Endothelial cell of umbilical vein (primary cell): ENCODE measurements at regions not wholly inside any gene's neighbourhood (a gene's known extent, or its start where the extent isn't known, plus 50 kb on each side); places are given as distances from the start of the nearest gene placed in this dataset.

Source experiments
- BruUV-seq: library from RNA; stranded (reverse); fragments of 400-500 nt; replicated peaks from 2 replicates; lab custom pipeline; 2021; lab: Mats Ljungman, UMichigan
- CTCF ChIA-PET: fragments of 300-600, 350-600 bp; sonication (Branson Sonifier 250); formaldehyde crosslinking; loops from one replicate; lab custom pipeline; 2021; ENCODE audit warnings: antibody characterized with exemption, inconsistent platforms; lab: Charles Lee
- POLR2A ChIA-PET: fragments of 300-600, 350-600 bp; sonication (Branson Sonifier 250); formaldehyde crosslinking; loops from one replicate; lab custom pipeline; 2021; ENCODE audit warnings: antibody characterized with exemption, inconsistent platforms; lab: Charles Lee
- DNase-seq: peaks from one replicate; pipeline ENCODE4 v3.0.0-alpha.2; 2011; ENCODE audit warnings: low read depth, low spot score
- FAIRE-seq: peaks from 2 replicates; lab custom pipeline; 2011; peaks lifted over from hg19 to GRCh38; lab: Jason Lieb, UNC
- H2AFZ ChIP-seq: 2 replicates; pipeline ENCODE4 v1.6.0; 2012; ENCODE audit warnings: low read depth, low read length, control low read depth, inconsistent platforms
- H3K27ac ChIP-seq: 2 replicates; pipeline ENCODE4 v1.5.1; 2011; ENCODE audit warnings: low read depth, mild to moderate bottlenecking, control low read depth, low read length, moderate library complexity; ENCODE audit not compliant: insufficient read depth
- H3K27me3 ChIP-seq, 2 experiments: 2 replicates each; pipeline versions ENCODE4 v1.6.0 to v1.6.1; 2011; ENCODE audit warnings: low read length in 2 of 2, mixed read lengths in 1 of 2; ENCODE audit not compliant: control insufficient read depth in 2 of 2, insufficient read depth in 2 of 2
- H3K36me3 ChIP-seq, 2 experiments: 2 replicates in 1 of 2; 3 replicates in 1 of 2; pipeline ENCODE4 v1.5.1; 2011; ENCODE audit warnings: low read length in 2 of 2, mild to moderate bottlenecking in 1 of 2, moderate library complexity in 1 of 2; ENCODE audit not compliant: control insufficient read depth in 2 of 2, insufficient read depth in 2 of 2; ENCODE audit errors: extremely low read depth in 1 of 2
- H3K4me1 ChIP-seq: 3 replicates; pipeline ENCODE4 v1.5.1; 2011; ENCODE audit warnings: mild to moderate bottlenecking, low read length; ENCODE audit not compliant: control insufficient read depth, insufficient read depth; ENCODE audit errors: extremely low read depth
- H3K4me2 ChIP-seq: 2 replicates; pipeline ENCODE4 v1.6.1; 2011; ENCODE audit warnings: low read length, control low read depth, mixed read lengths; ENCODE audit not compliant: insufficient read depth
- H3K4me3 ChIP-seq, 3 experiments: fragments of 200-600 bp in 1 of 3; sonication (generic), shearing (Covaris generic) in 1 of 3; replicated peaks in 1 of 3; 2 replicates each; pipeline ENCODE4 v1.5.1; 2011 to 2016; ENCODE audit warnings: control low read depth in 3 of 3, low read length in 3 of 3, mild to moderate bottlenecking in 2 of 3, inconsistent platforms in 1 of 3, low read depth in 1 of 3, moderate library complexity in 1 of 3; ENCODE audit not compliant: insufficient read depth in 1 of 3
- H3K79me2 ChIP-seq: 2 replicates; pipeline ENCODE4 v1.6.0; 2012; ENCODE audit warnings: low read length, inconsistent platforms; ENCODE audit not compliant: control insufficient read depth, insufficient read depth
- H3K9ac ChIP-seq: replicated peaks from 2 replicates; pipeline ENCODE3; 2011; ENCODE audit warnings: low read length, control low read depth; ENCODE audit not compliant: insufficient read depth; ENCODE audit errors: extremely low read depth
- H3K9me1 ChIP-seq: replicated peaks from 3 replicates; pipeline ENCODE4 v1.6.0; 2011; ENCODE audit warnings: mild to moderate bottlenecking, low read length; ENCODE audit not compliant: control insufficient read depth, insufficient read depth; ENCODE audit errors: extremely low read depth
- H3K9me3 ChIP-seq: replicated peaks from 2 replicates; pipeline ENCODE4 v1.5.1; 2012; ENCODE audit warnings: low read length, inconsistent platforms; ENCODE audit not compliant: control insufficient read depth, insufficient read depth
- H4K20me1 ChIP-seq: replicated peaks from 2 replicates; pipeline ENCODE3; 2011; ENCODE audit warnings: mild to moderate bottlenecking, low read length; ENCODE audit not compliant: control insufficient read depth, insufficient read depth; ENCODE audit errors: extremely low read depth
- CTCF ChIP-seq, 2 donors: IDR thresholded peaks; 1 replicate in 1 of 2; 2 replicates in 1 of 2; pipeline ENCODE4 v1.5.1; 2011; ENCODE audit warnings: low read length in 2 of 2, mild to moderate bottlenecking in 2 of 2, moderate library complexity in 2 of 2, control low read depth in 1 of 2, inconsistent platforms in 1 of 2, low read depth in 1 of 2; ENCODE audit not compliant: insufficient read depth in 1 of 2; ENCODE audit errors: extremely low read depth in 1 of 2
- EZH2 ChIP-seq: IDR thresholded peaks from 2 replicates; pipeline ENCODE4 v1.6.1; 2012; ENCODE audit warnings: borderline replicate concordance, low read depth, mild to moderate bottlenecking, moderate library complexity, low read length, inconsistent platforms; ENCODE audit not compliant: severe bottlenecking
- FOS ChIP-seq: IDR thresholded peaks from 2 replicates; pipeline ENCODE4 v1.6.1; 2011; ENCODE audit warnings: mild to moderate bottlenecking, low read length, moderate library complexity, borderline replicate concordance; ENCODE audit not compliant: insufficient read depth
- GATA2 ChIP-seq: IDR thresholded peaks from 2 replicates; pipeline ENCODE4 v1.7.0; 2011; ENCODE audit warnings: low read depth, mild to moderate bottlenecking, moderate library complexity, mixed read lengths, low read length; ENCODE audit not compliant: insufficient read length, insufficient read depth
- JUN ChIP-seq: IDR thresholded peaks from 2 replicates; pipeline ENCODE4 v1.6.1; 2011; ENCODE audit warnings: borderline replicate concordance, low read depth; ENCODE audit not compliant: insufficient read length, insufficient read depth
- MAX ChIP-seq: IDR thresholded peaks from 2 replicates; pipeline ENCODE4 v1.6.1; 2011; ENCODE audit not compliant: insufficient read depth, insufficient read length
- MYC ChIP-seq: IDR thresholded peaks from one replicate; pipeline ENCODE4 v1.6.1; 2011; ENCODE audit warnings: mild to moderate bottlenecking, low read depth, low read length
- POLR2A ChIP-seq: IDR thresholded peaks from 2 replicates; pipeline ENCODE4 v1.6.1; 2012; ENCODE audit warnings: low read depth, mild to moderate bottlenecking, control low read depth, low read length
- POLR2AphosphoS5 ChIP-seq: IDR thresholded peaks from 2 replicates; pipeline ENCODE4 v1.6.1; 2012; ENCODE audit warnings: low read depth, mild to moderate bottlenecking, control low read depth, low read length, moderate library complexity; ENCODE audit not compliant: insufficient read depth
- dilution Hi-C: fragments of 300-500 bp; cut with MboI; formaldehyde crosslinking; loops from one replicate; pipeline ENCODE4 v1.15.0; 2019; ENCODE audit warnings: low sequenced_read_pairs; ENCODE audit not compliant: extremely low pct_ligation_motif_present
- intact Hi-C: fragments of 100-400 bp; cut with micrococcal nuclease; formaldehyde crosslinking; loops from one replicate; pipeline ENCODE4 v1.10.0; 2022

- Histone ChIP-seq H3K4me3 (no peak overlapping the region), H3K27ac (no peak overlapping the region), H3K9me1 (no peaks in the 10 kb centered on the region), H3K36me3 (no peaks in the 10 kb centered on the region), H4K20me1 (no peaks in the 10 kb centered on the region), H3K79me2 (no peaks in the 10 kb centered on the region), H3K9me3 (no peaks in the 10 kb centered on the region), H3K4me2 (no peak overlapping the region), H3K27me3 (no peaks in the 10 kb centered on the region), H2AFZ (no peak overlapping the region), H3K9ac (no peak overlapping the region), H3K4me1 (peaks cover 9% of the 10 kb centered on the region)
- TF ChIP-seq JUN (peak; percentile 26), GATA2 (no peak), FOS (peak; percentile 12)
- no TSS peak for BruUV-seq
- dilution Hi-C loops, result no loop called here
- CTCF ChIA-PET, result interaction anchor here (1.2 kb wide), 1 partner anchor 32 kb away, joined by 3 read pairs; no protein-coding TSS in a partner anchor
- intact Hi-C loops, result no loop called here
- FAIRE-seq (no peak), DNase-seq (no peak)
- POLR2A ChIA-PET, result no interaction called here
These were observed 73.7 kb upstream of the CITED2 start for GRCh38 chr6:139448051-139448649.

- Histone ChIP-seq H3K27me3 (no peaks in the 10 kb centered on the region), H3K9me1 (no peaks in the 10 kb centered on the region), H3K4me1 (peaks cover 8% of the 10 kb centered on the region), H3K9ac (no peak overlapping the region), H3K4me3 (no peak overlapping the region), H3K36me3 (no peaks in the 10 kb centered on the region), H2AFZ (no peak overlapping the region), H3K27ac (no peak overlapping the region), H3K4me2 (no peak overlapping the region), H3K9me3 (no peaks in the 10 kb centered on the region), H3K79me2 (no peaks in the 10 kb centered on the region), H4K20me1 (no peaks in the 10 kb centered on the region)
- no peak for TF ChIP-seq GATA2
- TF ChIP-seq POLR2A, result no peak
- no peak for TF ChIP-seq EZH2
- TF ChIP-seq MAX, result no peak
- no peak for TF ChIP-seq JUN
- no peak for TF ChIP-seq POLR2AphosphoS5
- TF ChIP-seq MYC, result no peak
- TF ChIP-seq CTCF (IDR thresholded peaks at IDR 0.05; ENCODE audit: extremely low read depth in 1 of 2, insufficient read depth in 1 of 2, low read depth in 1 of 2, low read length in 2 of 2), result no peak
- TF ChIP-seq FOS, result no peak
- dilution Hi-C loops, result no loop called here
- DNase-seq (no peak), FAIRE-seq (no peak)
- BruUV-seq, result no TSS peak
- ChIA-PET CTCF (interaction anchor here (1.2 kb wide), 1 partner anchor 32 kb away, joined by 3 read pairs; no protein-coding TSS in a partner anchor), POLR2A (no interaction called here)
- intact Hi-C loops, result no loop called here
These were observed 73.2 kb upstream of the CITED2 start for GRCh38 chr6:139447656-139447975.
